ENCODE measurements at regions not wholly inside any gene's neighbourhood (a gene's known extent, or its start where the extent isn't known, plus 50 kb on each side); places are given as distances from the start of the nearest gene placed in this dataset.

GRCh38 chrX:20325786-20326388 lies 59.2 kb upstream of the RPS6KA3 start:
- H3K27ac ChIP-seq: no peak overlapping the region
- no peak for TF ChIP-seq CTCF (conservative IDR thresholded peaks at IDR 0.05)
- TF ChIP-seq ZFX (IDR thresholded peaks at IDR 0.05): no peak

- TF ChIP-seq CTCF (conservative IDR thresholded peaks at IDR 0.05) (no peak), ZFX (IDR thresholded peaks at IDR 0.05) (no peak)
- H3K27ac ChIP-seq: no peak overlapping the region
Observed at GRCh38 chrX:20322887-20323286, 56.2 kb upstream of the RPS6KA3 start.

- TF ChIP-seq ZFX (IDR thresholded peaks at IDR 0.05) (no peak), CTCF (conservative IDR thresholded peaks at IDR 0.05) (no peak)
- no peak overlapping the region for H3K27ac ChIP-seq
Observed at GRCh38 chrX:20320461-20321159, 53.9 kb upstream of the RPS6KA3 start.

- H3K27ac ChIP-seq: no peak overlapping the region
- TF ChIP-seq CTCF (conservative IDR thresholded peaks at IDR 0.05) (no peak), ZFX (IDR thresholded peaks at IDR 0.05) (no peak)
Observed at GRCh38 chrX:20319054-20319453, 52.3 kb upstream of the RPS6KA3 start.

DNA sequence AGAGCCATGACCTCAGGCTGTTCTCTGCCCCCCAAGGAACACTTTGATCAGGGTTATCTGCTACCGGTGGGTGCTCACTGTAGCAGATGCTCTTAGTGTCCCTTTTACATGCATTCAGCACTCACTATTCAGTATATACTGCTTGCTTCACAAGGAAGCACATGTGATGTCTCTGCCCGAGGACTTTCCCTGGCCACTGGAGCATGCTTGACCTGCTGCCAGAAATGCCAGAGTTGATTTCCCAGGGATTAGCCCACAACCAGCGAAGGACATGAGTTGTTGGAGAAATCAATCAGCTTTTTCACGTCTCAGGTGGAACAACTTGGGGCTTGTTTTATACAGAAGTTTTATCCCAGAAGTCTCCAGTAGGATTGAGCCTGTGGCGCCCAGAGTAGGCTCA lies 51.2 kb upstream of the RPS6KA3 start:
- TF ChIP-seq ZFX (IDR thresholded peaks at IDR 0.05) (no peak), CTCF (conservative IDR thresholded peaks at IDR 0.05) (no peak)
- no peak overlapping the region for H3K27ac ChIP-seq
